ENCODE measurements at regions not wholly inside any gene's neighbourhood (a gene's known extent, or its start where the extent isn't known, plus 50 kb on each side); places are given as distances from the start of the nearest gene placed in this dataset.

- no peak for TF ChIP-seq EZH2 (IDR thresholded peaks at IDR 0.05; ENCODE audit: insufficient read depth, low read length)
- no peak for TF ChIP-seq CTCF (IDR thresholded peaks at IDR 0.05; ENCODE audit: insufficient read depth, low read depth, low read length)
Observed at GRCh38 chr12:90090929-90091651, 382.5 kb upstream of the ATP2B1 start.
